Keratinocyte (primary cell): ENCODE measurements at regions not wholly inside any gene's neighbourhood (a gene's known extent, or its start where the extent isn't known, plus 50 kb on each side); places are given as distances from the start of the nearest gene placed in this dataset.

Experiments
- DNase-seq: peaks from one replicate; pipeline ENCODE4 v3.0.0-alpha.2; 2011; ENCODE audit warnings: low read depth, missing footprints, low spot score
- FAIRE-seq: peaks from 2 replicates; lab custom pipeline; 2011; peaks lifted over from hg19 to GRCh38; lab: Jason Lieb, UNC
- H2AFZ ChIP-seq: 2 replicates; pipeline ENCODE4 v1.6.0; 2012; ENCODE audit warnings: low read length, control low read depth, inconsistent platforms; ENCODE audit not compliant: control insufficient read depth
- H3K27ac ChIP-seq: 2 replicates; pipeline ENCODE4 v1.5.1; 2011; ENCODE audit warnings: low read length; ENCODE audit not compliant: control insufficient read depth, insufficient read depth
- H3K27me3 ChIP-seq: 3 replicates; pipeline ENCODE4 v1.6.0; 2011; ENCODE audit warnings: low read length; ENCODE audit not compliant: control insufficient read depth, insufficient read depth; ENCODE audit errors: extremely low read depth
- H3K36me3 ChIP-seq, 2 experiments: 2 replicates in 1 of 2; 3 replicates in 1 of 2; pipeline ENCODE4 v1.5.1; 2011; ENCODE audit warnings: low read length in 2 of 2, mild to moderate bottlenecking in 1 of 2; ENCODE audit not compliant: control insufficient read depth in 2 of 2, insufficient read depth in 2 of 2; ENCODE audit errors: extremely low read depth in 1 of 2
- H3K4me1 ChIP-seq: 3 replicates; pipeline ENCODE4 v1.5.1; 2011; ENCODE audit warnings: low read length; ENCODE audit not compliant: control insufficient read depth, insufficient read depth; ENCODE audit errors: extremely low read depth
- H3K4me2 ChIP-seq: 3 replicates; pipeline ENCODE4 v1.6.0; 2011; ENCODE audit warnings: low read depth, low read length; ENCODE audit not compliant: control insufficient read depth, insufficient read depth; ENCODE audit errors: extremely low read depth
- H3K4me3 ChIP-seq, 3 experiments: fragments of 200-600 bp in 1 of 3; sonication (generic) in 1 of 3; 2 replicates in 2 of 3; 3 replicates in 1 of 3; pipeline ENCODE4 v1.5.1; 2011 to 2016; ENCODE audit warnings: low read length in 3 of 3, mild to moderate bottlenecking in 3 of 3, control low read depth in 2 of 3, inconsistent platforms in 1 of 3, low read depth in 1 of 3, mixed read lengths in 1 of 3, mixed run types in 1 of 3, moderate library complexity in 1 of 3; ENCODE audit not compliant: control insufficient read depth in 2 of 3, insufficient read depth in 2 of 3; ENCODE audit errors: extremely low read depth in 1 of 3
- H3K79me2 ChIP-seq: 2 replicates; pipeline ENCODE4 v1.6.0; 2012; ENCODE audit warnings: low read length; ENCODE audit not compliant: control insufficient read depth, insufficient read depth
- H3K9ac ChIP-seq: 3 replicates; pipeline ENCODE4 v1.6.0; 2011; ENCODE audit warnings: low read length; ENCODE audit not compliant: control insufficient read depth, insufficient read depth; ENCODE audit errors: extremely low read depth
- H3K9me1 ChIP-seq: 3 replicates; pipeline ENCODE4 v1.6.0; 2011; ENCODE audit warnings: low read length; ENCODE audit not compliant: control insufficient read depth, insufficient read depth; ENCODE audit errors: extremely low read depth
- H3K9me3 ChIP-seq: 2 replicates; pipeline ENCODE4 v1.5.1; 2012; ENCODE audit warnings: low read depth, low read length; ENCODE audit not compliant: control insufficient read depth
- H4K20me1 ChIP-seq: 3 replicates; pipeline ENCODE4 v1.6.0; 2011; ENCODE audit warnings: low read length; ENCODE audit not compliant: control insufficient read depth, insufficient read depth; ENCODE audit errors: extremely low read depth
- CTCF ChIP-seq, 3 experiments: IDR thresholded peaks in 1 of 3; conservative IDR thresholded peaks in 1 of 3; optimal IDR thresholded peaks in 1 of 3; 2 replicates in 2 of 3; 3 replicates in 1 of 3; pipeline versions ENCODE3 to v1.5.1; 2011; ENCODE audit warnings: low read length in 3 of 3, mild to moderate bottlenecking in 3 of 3, moderate library complexity in 2 of 3, control low read depth in 1 of 3, inconsistent platforms in 1 of 3; ENCODE audit not compliant: insufficient read depth in 2 of 3; ENCODE audit errors: extremely low read depth in 1 of 3
- EZH2 ChIP-seq: IDR thresholded peaks from one replicate; pipeline ENCODE4 v1.6.1; 2012; ENCODE audit warnings: inconsistent platforms, mild to moderate bottlenecking, low read length, moderate library complexity
- dilution Hi-C: fragments of 300-500 bp; cut with MboI; formaldehyde crosslinking; loops from one replicate; pipeline ENCODE4 v1.7.0; 2020; ENCODE audit warnings: low sequenced_read_pairs; ENCODE audit not compliant: extremely low pct_ligation_motif_present

- no peak for TF ChIP-seq EZH2
- no peak for TF ChIP-seq CTCF (optimal IDR thresholded peaks at IDR 0.05 in 1 of 3, IDR thresholded peaks at IDR 0.05 in 1 of 3, conservative IDR thresholded peaks at IDR 0.05 in 1 of 3; ENCODE audit: extremely low read depth in 1 of 3, insufficient read depth in 2 of 3, low read length in 3 of 3)
- Histone ChIP-seq H3K27me3 (no peaks in the 10 kb centered on the region), H3K4me1 (peaks cover 20% of the 10 kb centered on the region), H4K20me1 (no peaks in the 10 kb centered on the region), H3K27ac (no peak overlapping the region), H3K79me2 (no peaks in the 10 kb centered on the region), H3K36me3 (no peaks in the 10 kb centered on the region), H3K4me2 (peak overlapping the region; percentile 27), H3K9me3 (no peaks in the 10 kb centered on the region), H3K4me3 (no peak overlapping the region), H2AFZ (no peak overlapping the region), H3K9ac (no peak overlapping the region), H3K9me1 (no peaks in the 10 kb centered on the region)
- peak; percentile 62 for FAIRE-seq
- DNase-seq, result no peak
- dilution Hi-C loops, result no loop called here
These were observed 878.0 kb upstream of the TMEM132C start for GRCh38 chr12:127388985-127389384.

- H3K4me2 ChIP-seq, result no peak overlapping the region
- no peaks in the 10 kb centered on the region for H3K79me2 ChIP-seq
- dilution Hi-C loops, result no loop called here
- FAIRE-seq (peak; percentile 73), DNase-seq (no peak)
- H3K9me1 ChIP-seq, result no peaks in the 10 kb centered on the region
- H3K4me3 ChIP-seq, result no peak overlapping the region
- no peak overlapping the region for H2AFZ ChIP-seq
- no peak overlapping the region for H3K27ac ChIP-seq
- H3K36me3 ChIP-seq, result no peaks in the 10 kb centered on the region
- H4K20me1 ChIP-seq, result no peaks in the 10 kb centered on the region
- H3K9ac ChIP-seq, result no peak overlapping the region
- H3K4me1 ChIP-seq, result peaks cover 25% of the 10 kb centered on the region
- H3K27me3 ChIP-seq, result no peaks in the 10 kb centered on the region
- TF ChIP-seq CTCF (optimal IDR thresholded peaks at IDR 0.05 in 1 of 3, IDR thresholded peaks at IDR 0.05 in 1 of 3, conservative IDR thresholded peaks at IDR 0.05 in 1 of 3; ENCODE audit: extremely low read depth in 1 of 3, insufficient read depth in 2 of 3, low read length in 3 of 3) (no peak), EZH2 (no peak)
- H3K9me3 ChIP-seq, result no peaks in the 10 kb centered on the region
These were observed 877.0 kb upstream of the TMEM132C start for GRCh38 chr12:127389923-127390322.
